ENCODE measurements at regions not wholly inside any gene's neighbourhood (a gene's known extent, or its start where the extent isn't known, plus 50 kb on each side); places are given as distances from the start of the nearest gene placed in this dataset.

DNA sequence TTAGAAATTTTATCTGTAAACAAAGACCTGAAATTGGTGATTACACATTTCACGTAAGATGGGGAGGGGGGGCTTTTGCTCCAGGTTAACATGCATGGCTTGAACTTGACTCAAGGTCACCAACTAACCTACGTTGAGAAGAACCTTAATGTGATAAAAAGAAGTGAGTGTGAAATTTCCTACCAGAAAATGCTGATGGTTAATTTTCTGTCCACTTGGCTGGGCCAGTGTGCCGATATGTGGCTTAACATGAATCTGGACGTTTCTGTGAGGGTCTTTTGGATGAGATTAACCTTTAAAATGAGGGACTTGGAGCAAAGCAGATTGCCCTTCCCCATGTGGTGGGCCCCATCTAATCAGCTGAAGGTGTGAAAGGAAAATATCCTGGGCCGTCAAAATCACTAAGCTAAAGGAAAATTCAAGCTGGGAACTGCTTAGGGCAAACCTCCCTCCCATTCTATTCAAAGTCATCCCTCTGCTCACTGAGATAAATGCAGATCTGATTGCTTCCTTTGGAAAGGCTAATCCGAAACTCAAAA, 107.3 kb upstream of the ENPP6 start:
- in situ Hi-C loops (cut with MboI; ENCODE audit: low pct_unique_long_range_greater_than_20kb, low sequenced_read_pairs, unreplicated experiment), result no loop called here
- TF ChIP-seq CTCF (IDR thresholded peaks at IDR 0.05; ENCODE audit: extremely low read depth, insufficient read depth, missing control alignments), result no peak
- DNase-seq (ENCODE audit: low spot score), result no peak

GRCh38 chr4:184322328-184323025, 104.8 kb upstream of the ENPP6 start:
- no peak for TF ChIP-seq CTCF (IDR thresholded peaks at IDR 0.05; ENCODE audit: extremely low read depth, insufficient read depth, missing control alignments)

GRCh38 chr4:184320631-184321030, 103.0 kb upstream of the ENPP6 start:
- TF ChIP-seq CTCF (IDR thresholded peaks at IDR 0.05; ENCODE audit: extremely low read depth, insufficient read depth, missing control alignments), result no peak
- DNase-seq (ENCODE audit: low spot score), result no peak
- in situ Hi-C loops (cut with MboI; ENCODE audit: low pct_unique_long_range_greater_than_20kb, low sequenced_read_pairs, unreplicated experiment), result no loop called here

More at GRCh38 chr4:184322328-184323025, 104.8 kb upstream of the ENPP6 start:
- in situ Hi-C loops (cut with MboI; ENCODE audit: low pct_unique_long_range_greater_than_20kb, low sequenced_read_pairs, unreplicated experiment), result no loop called here
- DNase-seq (ENCODE audit: low spot score), result no peak

DNA sequence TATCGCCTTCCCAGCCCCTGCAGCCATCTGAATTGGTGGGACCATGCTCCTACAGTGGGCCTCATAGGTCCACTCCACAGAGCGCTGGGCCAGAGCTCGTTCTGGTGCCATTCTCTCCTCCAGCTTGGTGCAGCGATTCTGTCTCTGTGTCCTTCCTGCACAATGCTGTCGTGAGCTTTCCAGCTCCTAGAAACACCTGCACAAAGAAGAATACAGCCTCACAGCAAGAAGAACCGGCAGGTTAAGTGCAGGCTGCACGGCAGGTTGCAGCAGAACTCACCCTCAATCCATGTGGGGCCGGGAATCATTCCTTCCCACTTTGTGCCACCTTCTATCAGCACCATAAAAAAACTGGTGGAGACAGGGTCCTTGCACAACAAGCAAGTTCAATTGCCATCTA, 101.2 kb upstream of the ENPP6 start:
- no peak for DNase-seq (ENCODE audit: low spot score)
- in situ Hi-C loops (cut with MboI; ENCODE audit: low pct_unique_long_range_greater_than_20kb, low sequenced_read_pairs, unreplicated experiment), result no loop called here

DNA sequence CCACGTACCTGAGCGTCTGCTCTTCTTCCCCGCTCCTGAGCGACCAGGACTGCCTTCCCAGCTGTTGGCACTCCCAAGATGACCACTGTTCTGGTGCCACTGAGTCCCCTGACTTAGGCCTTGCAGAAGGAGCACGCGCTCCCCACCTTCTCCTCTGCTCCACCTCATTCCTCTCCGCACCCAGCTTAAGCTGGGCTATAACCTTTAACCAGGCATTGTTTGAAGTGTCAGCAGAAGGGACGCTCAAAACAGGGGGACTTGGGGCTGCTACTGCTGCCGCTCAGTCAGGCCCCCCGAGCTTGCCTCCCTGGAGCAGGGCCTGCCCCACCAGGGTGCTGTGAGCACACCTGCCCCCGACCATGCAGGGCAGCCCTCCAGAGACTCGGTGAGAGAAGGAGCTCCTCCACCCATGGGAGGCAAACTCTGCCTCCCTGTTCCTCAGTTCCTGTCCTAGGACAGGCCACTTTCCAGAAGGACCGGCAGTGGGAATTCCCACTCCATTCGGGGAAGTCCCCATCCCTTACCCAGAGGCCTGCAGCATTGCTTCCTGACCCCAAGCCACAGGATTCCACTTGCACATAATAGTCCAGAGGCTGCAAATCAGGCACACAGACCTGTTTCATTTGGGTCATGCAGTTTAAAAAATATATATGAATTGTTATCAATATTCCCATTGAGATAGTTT, 99.7 kb upstream of the ENPP6 start:
- in situ Hi-C loops (cut with MboI; ENCODE audit: low pct_unique_long_range_greater_than_20kb, low sequenced_read_pairs, unreplicated experiment), result no loop called here
- DNase-seq (ENCODE audit: low spot score), result no peak
- TF ChIP-seq CTCF (IDR thresholded peaks at IDR 0.05; ENCODE audit: extremely low read depth, insufficient read depth, missing control alignments), result no peak

More for the DNA sequence above, 101.2 kb upstream of the ENPP6 start:
- TF ChIP-seq CTCF (IDR thresholded peaks at IDR 0.05; ENCODE audit: extremely low read depth, insufficient read depth, missing control alignments), result no peak

GRCh38 chr4:184316821-184317220, 99.1 kb upstream of the ENPP6 start:
- TF ChIP-seq CTCF (IDR thresholded peaks at IDR 0.05; ENCODE audit: extremely low read depth, insufficient read depth, missing control alignments), result no peak
- in situ Hi-C loops (cut with MboI; ENCODE audit: low pct_unique_long_range_greater_than_20kb, low sequenced_read_pairs, unreplicated experiment), result no loop called here
- DNase-seq (ENCODE audit: low spot score), result no peak

All from GM13977 (cell line).